NCI-H446 treated with DMSO at 0.1 percent for 48 hours (cell line): ENCODE measurements at regions not wholly inside any gene's neighbourhood (a gene's known extent, or its start where the extent isn't known, plus 50 kb on each side); places are given as distances from the start of the nearest gene placed in this dataset.
"Not testable (repeated sequence)": the region's sequence is repeated elsewhere in the genome, so short reads cannot be mapped to it uniquely, and the experiment has no call there.

ENCODE experiments used
- DNase-seq: peaks from one replicate; lab custom pipeline; 2025; lab: John Stamatoyannopoulos, UW

DNA sequence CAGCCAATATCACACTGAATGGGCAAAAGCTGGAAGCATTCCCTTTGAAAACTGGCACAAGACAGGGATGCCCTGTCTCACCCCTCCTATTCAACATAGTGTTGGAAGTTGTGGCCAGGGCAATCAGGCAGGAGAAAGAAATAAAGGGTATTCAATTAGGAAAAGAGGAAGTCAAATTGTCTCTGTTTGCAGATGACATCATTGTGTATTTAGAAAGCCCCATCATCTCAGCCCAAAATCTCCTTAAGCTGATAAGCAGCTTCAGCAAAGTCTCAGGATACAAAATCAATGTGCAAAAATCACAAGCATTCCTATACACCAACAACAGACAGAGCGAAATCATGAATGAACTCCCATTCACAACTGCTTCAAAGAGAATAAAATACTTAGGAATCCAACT lies 223.2 kb downstream of the MEX3B start:
- not testable (repeated sequence) for DNase-seq

DNA sequence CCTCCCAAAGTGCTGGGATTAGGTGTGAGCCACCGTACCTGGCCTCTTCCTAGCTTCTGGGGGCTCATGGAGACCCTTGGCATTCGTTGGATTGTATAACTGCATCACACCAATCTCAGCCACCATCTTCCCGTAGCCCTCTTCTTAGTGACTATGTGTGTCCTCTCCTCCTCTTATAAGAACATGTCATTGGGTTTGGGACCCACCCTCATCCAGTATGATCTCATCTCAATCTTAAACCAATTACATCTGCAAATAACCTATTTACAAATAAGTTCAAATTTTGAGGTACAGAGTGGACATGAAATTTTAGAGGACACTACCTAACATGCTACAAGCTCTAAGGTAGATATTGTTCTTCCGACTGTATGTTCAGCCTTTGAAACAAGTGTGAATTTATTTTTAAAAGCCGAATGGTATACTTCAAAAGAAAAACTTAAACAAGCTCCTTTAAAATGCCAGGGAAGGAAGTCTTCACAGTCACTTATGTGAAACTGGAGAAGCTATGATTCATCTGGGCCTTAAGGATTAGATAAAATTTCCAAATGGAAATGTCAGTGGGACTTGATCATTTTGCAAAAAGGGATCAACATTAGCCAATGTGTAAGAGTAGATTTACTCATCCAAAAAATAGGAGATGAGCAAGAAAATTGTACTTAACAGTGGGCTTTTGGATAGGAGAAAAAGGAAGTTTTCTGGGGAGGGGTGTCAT lies 225.7 kb downstream of the MEX3B start:
- no peak for DNase-seq

DNA sequence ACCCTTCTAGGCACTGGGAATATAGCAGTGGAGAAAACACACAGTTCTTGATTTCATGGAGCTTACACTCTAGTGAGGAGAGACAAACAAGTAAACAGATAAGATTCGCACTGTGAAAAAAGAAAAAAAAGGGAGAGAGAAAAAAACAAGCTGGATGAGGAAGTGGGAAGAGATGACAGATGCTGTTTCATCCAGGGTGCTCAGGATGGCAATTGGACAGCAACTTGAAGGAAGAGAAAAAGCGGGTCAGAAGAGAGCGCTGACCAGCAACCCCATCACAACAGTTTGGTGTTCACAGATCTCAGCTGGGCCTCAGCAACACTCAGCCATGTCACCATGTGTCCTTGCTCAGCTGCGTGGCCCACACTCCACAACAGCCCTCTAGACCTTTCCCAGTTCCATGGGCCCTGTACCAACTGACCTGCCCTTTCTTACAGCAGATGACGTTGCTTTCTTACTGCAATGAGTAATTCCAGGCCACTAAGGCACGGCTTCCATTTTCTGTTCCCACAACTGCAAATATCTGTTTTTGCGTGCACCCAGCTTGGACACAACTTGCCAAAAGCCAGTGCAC lies 230.8 kb downstream of the MEX3B start:
- DNase-seq: no peak

DNA sequence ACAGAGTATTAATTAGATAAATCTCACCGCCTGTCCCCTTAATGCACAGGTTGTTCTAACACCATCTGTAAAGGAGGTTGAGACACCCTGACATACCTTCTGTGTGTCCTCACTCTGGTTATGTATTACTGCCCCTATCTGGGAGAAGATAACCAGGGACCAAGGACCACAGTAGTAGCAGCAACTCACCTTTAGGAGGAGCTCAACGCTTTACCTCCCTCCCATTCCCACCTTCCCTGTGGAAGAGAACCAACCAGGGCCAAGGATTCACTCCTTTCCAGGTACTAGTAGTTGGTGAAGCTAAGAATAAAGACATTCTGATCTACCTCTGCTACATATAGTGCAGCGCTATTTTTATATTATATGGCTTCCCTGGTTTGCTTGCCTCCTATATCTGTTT lies 232.6 kb downstream of the MEX3B start:
- DNase-seq: no peak

DNA sequence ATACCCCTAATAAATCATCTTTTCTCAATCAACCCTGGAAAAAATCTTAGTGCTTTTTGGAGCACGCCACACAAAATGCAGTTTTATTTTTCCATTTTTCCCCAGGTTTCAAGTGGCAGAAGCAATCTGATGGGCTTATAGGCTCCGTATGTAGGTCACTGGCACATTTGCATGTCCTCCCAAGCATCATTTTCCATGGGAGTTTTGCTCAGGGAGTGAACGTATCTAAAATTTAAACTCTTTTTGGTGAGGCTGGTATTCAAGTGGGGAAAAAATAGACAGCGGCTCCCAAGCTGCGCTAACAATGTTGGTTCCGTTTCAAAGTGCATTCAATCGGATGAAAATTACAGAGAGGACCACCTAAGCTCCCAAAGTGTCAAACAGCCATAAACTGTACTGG lies 233.4 kb downstream of the MEX3B start:
- no peak for DNase-seq

DNA sequence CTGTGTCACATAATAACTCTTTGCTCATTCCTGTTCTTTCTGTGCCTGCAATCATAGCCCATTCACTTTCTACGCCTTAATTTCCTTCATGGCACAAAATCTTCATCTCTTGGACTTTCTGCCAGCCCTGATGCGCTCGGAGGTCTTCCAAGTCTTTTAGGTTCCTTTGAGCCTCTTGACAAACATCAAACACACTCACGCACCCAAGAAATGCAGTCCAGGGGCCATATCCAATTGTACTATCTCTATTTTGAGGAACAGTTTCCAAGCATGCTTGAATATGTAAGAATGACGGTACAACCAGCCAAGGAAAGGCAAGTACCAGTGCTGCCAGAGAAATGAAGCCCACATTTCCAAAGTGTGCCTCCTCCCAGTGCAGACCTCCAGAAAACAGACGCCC lies 234.1 kb downstream of the MEX3B start:
- no peak for DNase-seq

DNA sequence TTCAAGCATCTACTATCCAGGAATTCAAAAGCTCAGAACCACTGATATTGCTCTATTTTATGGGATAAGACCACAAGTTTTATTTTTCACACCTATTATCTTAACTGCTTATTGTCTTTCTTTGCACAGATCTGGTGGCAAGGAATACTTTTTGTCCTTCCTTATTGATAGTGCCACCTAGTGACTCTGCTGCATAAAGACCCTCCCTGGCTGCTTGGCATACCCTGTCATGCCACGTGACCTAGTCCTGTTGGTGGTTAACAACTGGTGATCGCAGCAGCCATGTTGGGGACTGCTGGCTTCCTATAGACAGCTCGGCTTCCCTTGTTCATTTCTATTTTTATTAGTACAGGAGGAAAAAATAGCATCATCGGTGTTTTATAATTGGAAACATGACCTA lies 236.3 kb downstream of the MEX3B start:
- peak; percentile 23 for DNase-seq

DNA sequence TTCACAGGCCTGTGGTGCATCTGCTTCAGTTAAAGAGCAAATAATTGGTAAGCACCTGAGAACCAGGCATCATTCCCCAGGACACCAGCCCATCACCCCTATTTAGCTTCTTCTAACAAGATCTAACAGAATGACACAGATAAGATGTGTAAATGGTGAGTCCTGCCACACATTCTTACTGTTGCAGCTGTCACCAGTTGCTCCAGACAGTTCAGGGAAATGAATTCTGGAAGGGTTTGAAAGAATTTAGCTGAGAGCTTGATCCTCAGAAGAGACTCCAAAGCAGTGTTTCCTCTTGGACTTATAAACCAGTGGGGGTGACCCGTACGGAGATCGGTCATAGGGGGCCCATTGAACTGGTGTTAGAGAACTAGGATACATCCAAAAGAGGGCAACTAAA lies 238.0 kb downstream of the MEX3B start:
- no peak for DNase-seq

DNA sequence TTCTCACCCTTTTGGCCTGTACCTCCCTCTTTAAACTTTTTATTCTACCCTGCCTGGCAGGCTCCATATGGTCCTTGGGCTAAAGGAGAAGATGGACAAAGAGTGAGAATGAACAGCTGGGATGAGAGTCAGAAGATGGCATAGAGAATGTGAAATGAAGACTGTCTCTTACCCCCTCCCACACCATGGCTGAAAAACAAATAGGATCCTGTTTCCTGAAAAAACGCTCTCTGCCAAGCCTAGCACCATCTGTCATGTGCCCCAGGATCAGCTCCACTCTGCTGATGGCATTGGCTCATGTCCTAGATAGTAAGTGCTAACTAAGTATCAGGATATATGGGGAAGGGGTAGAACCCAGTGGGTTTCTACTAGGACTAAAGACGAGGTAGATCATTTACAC lies 238.6 kb downstream of the MEX3B start:
- peak; percentile 96 for DNase-seq

DNA sequence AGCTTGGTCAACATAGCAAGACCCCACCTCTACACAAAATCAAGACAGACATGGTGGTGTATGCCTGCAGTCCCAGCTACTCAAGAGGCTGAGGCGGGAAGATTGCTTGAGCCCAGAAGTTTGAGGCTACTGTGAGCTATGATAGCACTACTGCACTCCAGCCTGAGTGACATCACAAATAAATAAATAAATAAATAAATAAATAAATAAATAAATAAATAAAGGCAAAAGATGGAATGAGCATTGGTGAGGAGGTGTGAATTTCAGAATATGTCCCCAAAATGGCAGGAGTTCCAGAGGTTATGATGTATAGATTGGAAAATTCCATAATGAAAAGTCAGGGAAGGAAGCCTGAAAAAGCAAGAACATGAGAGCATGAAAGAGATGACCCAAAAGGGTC lies 249.9 kb downstream of the MEX3B start:
- DNase-seq: no peak

DNA sequence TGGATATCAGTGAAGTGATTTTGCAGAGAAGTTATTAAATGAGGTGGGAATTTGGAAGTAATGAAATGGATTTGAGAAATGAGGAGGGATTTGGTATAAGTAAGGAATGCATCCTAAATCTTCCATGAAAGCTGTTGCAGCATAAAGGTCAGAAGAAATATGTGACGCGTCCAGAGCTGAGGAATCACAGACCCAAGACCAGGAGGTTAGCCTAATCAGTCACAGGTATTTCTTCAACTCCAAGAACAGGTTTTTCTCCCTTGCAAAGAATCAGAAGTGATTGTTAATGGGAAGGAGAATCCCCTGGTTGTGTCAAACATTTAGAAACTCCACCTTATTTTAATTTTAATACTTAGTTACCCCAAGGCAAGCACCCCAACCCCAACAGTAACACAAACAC lies 253.2 kb downstream of the MEX3B start:
- DNase-seq: no peak

DNA sequence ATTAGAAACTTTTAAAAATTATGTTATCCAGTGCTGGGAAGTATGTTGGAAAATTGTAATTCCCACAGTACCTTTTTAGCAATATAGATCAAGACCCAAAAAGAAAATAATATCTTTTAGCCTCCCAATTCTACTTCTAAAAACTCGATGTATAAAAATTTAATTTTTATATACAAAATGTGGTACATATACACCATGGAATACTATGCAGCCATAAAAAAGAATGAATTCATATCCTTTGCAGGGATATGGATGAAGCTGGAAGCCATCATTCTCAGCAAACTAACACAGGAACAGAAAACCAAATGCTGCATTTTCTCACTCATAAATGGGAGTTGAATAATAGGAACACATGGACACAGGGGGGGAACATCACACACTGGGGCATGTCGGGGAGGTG lies 254.5 kb downstream of the MEX3B start:
- not testable (repeated sequence) for DNase-seq

DNA sequence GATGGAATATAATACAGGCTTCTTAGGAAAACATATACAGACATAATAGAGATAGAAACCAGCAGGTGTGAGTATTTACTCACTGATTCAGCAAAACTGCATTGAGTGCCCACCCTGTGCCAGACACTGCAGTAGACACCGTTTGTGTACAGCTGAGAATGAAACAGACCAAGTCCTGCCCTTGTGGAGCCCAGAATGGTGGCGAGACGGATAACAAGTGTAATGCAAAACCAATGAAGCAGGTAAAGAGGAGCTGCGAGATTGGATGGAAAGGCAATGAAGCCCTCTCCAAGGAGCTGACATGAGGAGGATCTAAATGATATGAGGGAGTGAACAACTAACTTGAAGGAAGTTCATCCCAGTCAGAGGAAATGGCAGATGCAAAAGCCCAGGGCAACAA lies 256.4 kb downstream of the MEX3B start:
- DNase-seq: no peak

DNA sequence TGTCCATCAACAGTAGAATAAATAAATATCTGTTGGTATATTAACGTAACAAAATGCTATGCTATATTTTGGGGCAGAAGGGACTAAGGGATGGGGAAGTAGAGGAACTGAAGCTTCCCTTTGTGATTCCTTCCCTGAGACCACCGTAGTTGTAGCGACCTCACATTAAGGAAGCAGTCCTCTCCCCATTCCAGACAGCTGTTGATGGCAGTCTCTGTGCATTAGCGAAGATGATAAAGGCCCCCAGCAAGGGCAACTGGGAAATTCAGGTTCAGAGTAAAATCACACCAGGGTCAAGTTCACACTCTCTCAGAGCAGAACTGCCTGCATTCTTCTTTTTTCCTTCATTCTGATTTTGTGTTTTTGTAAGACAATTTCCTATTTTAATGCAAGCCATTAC lies 259.0 kb downstream of the MEX3B start:
- no peak for DNase-seq

DNA sequence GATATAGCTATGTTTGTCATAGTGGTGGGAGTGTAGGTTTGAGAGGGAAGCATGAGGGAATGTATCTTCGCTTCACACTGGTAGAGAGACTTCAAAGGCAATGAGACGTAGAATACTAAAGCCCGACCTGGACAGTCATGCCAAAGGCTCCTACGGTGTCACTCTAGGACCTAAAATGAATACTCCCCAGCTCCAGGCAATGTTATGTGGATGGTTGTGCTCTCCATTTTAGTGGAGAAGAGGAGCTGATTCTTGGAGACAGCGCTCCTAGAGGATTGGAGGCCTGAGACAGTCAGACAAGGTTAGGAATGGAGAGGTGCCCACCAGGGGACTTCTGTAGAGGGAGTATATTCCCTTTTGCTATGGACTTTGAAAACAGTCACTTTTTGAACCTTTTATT lies 260.1 kb downstream of the MEX3B start:
- no peak for DNase-seq

DNA sequence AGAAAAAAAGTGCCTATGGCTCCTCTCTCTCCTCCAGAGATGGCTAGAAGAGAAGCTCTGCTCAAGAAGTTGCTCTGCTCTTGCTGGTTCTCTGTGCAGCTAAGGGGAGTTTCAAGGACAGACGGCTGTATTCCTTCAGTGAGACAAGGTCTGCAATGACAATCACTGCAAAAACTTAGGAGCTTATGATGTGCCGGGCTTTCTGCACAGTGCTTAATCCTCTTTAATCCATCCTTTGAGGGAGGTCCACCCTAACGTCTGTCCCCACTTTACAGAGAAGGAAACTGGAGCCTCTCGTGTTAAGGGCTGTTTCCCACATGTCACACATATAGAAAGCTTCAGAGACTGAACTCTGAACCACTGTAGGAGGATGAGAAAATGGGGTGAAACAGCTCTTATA lies 260.6 kb downstream of the MEX3B start:
- DNase-seq: no peak

DNA sequence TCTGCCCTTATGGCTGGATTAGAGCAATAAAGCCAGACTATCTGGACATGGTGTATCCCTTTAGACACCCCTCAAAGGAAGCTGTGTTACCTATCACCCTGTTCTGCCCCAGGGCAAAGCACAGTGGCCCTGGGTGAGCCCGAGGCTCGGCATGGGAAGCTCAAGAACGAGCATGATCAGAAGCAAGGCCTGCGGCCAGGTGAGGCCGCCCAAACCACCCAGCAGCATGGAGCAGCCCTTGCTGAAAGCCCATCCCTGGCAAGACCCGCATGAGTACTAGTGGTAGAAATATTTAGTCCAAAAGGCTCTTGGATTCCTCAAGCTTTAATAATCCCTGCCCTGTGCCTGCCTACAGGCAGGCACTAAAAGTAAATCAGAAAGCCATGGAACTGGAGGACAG lies 261.1 kb downstream of the MEX3B start:
- no peak for DNase-seq

DNA sequence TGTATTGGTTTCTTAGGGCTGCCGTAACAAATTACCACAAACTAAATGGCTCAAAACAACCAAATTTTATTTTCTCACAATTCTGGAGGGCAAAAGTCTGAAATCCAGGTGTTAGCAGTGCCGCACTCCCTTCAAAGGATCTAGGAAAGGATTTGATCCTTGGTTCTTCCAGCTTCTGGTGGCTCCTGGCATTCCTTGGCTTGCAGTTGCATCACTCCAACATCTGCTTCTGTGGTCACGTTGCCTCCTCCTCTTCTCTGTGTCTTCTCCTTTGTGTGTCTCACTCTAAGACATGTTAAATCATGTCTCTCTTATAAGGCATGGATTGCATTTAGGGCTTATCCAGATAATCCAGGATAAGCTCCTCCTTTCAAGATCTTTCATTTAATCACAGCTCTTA lies 262.2 kb downstream of the MEX3B start:
- no peak for DNase-seq

DNA sequence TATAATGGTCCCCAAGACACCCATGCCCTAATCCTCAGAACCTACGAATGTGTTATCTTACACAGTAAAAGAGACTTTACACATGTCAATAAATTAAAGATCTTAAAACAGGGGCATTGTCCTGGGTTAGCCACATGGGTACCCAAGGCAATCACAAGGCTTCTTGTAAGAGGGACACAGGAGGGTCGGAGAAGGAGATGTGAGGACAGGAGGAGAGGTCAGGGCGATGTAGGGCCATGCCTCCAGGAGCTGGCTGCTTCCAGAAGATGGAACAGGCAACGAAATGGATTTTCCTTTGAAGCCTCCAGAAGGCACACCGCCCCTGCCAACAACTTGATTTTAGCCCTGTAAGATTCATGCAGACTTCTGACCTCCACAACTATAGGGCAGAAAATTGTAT lies 262.7 kb downstream of the MEX3B start:
- DNase-seq: no peak

DNA sequence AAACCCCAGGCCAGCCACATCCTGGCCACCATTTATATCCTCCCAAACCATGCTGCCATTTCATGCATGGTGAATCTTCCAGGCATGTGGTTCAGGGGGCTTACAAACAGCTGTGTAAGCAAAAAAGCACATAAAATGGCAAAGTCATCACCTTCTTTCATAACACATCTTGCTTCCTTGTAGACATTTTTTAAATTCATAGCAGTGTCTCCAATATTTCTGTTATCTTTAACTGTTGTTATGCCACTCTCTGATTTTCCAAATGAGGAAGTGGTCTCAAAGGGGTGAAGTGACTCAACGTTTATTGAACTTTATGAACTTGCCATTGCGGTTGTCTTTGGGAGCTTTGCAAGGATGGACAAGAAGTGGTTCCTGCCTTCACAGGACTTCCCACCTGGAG lies 264.4 kb downstream of the MEX3B start:
- no peak for DNase-seq

DNA sequence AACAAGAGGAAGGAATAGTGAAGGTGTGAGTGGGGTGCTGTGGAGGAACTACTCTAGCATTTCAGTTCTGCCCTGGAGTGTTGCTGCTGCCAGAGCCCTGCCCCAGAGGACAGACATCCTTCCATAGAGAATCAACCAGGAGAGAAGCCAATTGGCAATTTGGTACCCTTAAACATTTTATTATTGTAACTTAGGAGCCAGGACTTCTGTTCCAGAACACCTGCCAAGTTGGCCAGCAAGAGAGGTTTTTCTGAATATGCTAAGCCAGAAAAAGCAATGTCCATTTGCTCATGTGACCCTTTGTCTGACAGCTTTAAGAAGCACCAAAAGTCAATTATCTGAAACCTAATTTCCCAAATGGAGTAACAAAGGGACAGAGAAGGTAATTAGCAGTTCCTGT lies 264.9 kb downstream of the MEX3B start:
- peak; percentile 90 for DNase-seq

DNA sequence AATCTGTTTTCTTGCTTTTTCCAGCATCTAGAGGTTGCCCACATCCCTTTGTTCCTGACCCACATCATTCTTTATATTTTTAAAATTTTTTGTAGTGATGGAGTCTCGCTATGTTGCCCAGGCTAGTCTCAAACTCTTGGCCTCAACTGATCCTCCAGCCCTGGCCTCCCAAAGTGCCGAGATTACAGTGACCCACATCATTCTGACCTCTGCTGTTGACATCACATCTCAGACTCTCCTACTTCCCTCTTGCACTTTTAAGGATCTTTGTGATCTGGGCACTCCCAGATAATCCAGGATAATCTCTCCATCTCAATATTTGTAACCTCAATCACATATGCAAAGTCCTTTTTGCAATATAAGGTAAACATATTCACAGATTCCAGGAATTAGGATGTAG lies 266.6 kb downstream of the MEX3B start:
- no peak for DNase-seq

DNA sequence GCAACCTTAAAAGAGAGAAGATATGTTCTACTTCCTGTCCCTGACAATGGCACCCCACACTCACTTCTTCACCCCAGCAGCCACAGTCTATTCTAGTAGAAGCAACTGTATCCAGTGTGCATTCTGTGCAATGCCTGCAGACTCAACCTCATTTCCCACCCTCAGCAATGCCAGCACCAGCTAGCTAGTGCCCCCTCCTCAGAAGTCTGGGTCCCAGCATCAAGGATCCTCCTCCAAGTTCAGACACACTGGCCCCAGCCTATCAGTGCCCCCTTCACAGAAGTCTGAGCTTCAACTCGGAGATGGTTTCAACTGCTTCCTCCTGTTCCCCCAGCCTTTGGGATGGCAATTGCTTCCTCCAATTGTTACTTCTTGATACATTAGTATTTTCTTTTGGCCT lies 268.3 kb downstream of the MEX3B start:
- DNase-seq: no peak

DNA sequence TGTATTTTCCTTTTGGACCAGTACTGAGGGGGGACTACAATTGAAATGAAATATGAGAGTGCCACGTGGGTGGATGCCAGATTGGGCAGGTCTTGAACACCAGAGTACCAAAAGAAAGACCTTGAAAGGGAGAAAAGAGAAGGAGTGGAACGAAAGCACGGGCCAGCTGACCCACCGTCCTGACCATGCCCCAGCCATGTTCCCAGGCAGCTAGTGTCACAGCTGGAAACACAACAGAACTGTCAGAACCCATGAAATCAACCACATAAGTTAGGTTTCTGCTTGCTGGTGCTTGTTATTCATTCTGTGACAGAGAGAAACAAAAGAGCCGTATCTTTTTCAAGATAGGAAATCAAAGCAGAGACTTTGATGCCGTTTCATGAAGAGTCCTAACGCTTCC lies 268.8 kb downstream of the MEX3B start:
- peak; percentile 6 for DNase-seq
